ENCODE measurements at regions not wholly inside any gene's neighbourhood (a gene's known extent, or its start where the extent isn't known, plus 50 kb on each side); places are given as distances from the start of the nearest gene placed in this dataset.

DNA sequence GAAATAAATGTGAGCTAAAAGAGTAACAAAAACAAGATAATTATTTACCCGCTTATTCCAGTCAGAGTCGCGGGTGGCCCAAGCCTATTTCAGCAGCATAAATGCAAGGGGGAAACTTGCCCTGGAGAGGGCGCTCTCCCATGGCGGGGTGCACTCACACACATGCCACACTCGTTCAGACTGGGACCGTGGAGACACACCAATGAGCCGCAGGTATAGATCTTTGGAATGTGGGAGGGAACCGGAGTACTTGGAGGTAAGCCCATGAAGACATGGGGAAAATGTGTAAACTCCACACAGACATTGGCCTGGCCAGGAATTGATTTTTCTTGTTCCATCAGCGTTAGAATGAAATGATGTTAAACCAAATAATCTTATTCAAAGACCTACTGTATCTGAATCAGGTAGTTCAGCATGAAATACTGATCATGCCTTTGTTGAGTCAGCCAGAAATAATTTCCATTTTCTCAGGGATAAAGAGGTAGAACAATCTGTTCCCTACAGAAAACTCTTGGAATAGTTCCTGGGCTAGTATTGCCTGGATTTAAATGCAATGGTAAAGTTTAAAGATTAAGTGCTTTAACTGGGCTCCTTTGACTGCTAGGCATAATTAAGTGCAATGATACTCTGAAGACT is 191.5 kb downstream of the MCHR2 start:
- TF ChIP-seq, protein P1, sequence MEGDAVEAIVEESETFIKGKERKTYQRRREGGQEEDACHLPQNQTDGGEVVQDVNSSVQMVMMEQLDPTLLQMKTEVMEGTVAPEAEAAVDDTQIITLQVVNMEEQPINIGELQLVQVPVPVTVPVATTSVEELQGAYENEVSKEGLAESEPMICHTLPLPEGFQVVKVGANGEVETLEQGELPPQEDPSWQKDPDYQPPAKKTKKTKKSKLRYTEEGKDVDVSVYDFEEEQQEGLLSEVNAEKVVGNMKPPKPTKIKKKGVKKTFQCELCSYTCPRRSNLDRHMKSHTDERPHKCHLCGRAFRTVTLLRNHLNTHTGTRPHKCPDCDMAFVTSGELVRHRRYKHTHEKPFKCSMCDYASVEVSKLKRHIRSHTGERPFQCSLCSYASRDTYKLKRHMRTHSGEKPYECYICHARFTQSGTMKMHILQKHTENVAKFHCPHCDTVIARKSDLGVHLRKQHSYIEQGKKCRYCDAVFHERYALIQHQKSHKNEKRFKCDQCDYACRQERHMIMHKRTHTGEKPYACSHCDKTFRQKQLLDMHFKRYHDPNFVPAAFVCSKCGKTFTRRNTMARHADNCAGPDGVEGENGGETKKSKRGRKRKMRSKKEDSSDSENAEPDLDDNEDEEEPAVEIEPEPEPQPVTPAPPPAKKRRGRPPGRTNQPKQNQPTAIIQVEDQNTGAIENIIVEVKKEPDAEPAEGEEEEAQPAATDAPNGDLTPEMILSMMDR (conservative IDR thresholded peaks at IDR 0.05): peak; percentile 96
- H3K36me3 Mint-ChIP-seq (ENCODE audit: insufficient read depth in 1 of 3, low read depth in 3 of 3): peaks cover 0 to 4% (median 0%) of the 10 kb centered on the region in 3 experiments; a peak in 1 of 7 replicates

More for the DNA sequence above, 191.5 kb downstream of the MCHR2 start:
- Histone ChIP-seq H3T11ph (ENCODE audit: low read length) (no peak overlapping the region), H3K23me2 (ENCODE audit: insufficient read length, low read depth, low read length, poor library complexity, severe bottlenecking) (no peaks in the 10 kb centered on the region), H3K27me3 (ENCODE audit: insufficient read depth, low read length) (no peaks in the 10 kb centered on the region), H2BK12ac (ENCODE audit: insufficient read length, low read depth, low read length) (no peak overlapping the region), H2BK5ac (ENCODE audit: insufficient read length, low read length) (no peak overlapping the region), H3K14ac (ENCODE audit: insufficient read depth, low read length) (no peak overlapping the region), H4K91ac (ENCODE audit: insufficient read length, low read depth, low read length) (no peak overlapping the region), H2BK20ac (ENCODE audit: low read depth, low read length, poor library complexity, severe bottlenecking) (no peak overlapping the region), H4K5ac (ENCODE audit: insufficient read length, low read depth, low read length) (no peak overlapping the region), H3K9me3 (ENCODE audit: control insufficient read depth, low read depth, low read length) (no peaks in the 10 kb centered on the region), H4K8ac (replicated peaks; ENCODE audit: insufficient read length, low read depth, low read length) (no peak overlapping the region), H2BK15ac (ENCODE audit: low read depth, low read length) (no peak overlapping the region), H3K23ac (ENCODE audit: insufficient read length, low read depth, low read length) (no peak overlapping the region), H2AFZ (ENCODE audit: low read length) (no peak overlapping the region), H3K9ac (ENCODE audit: extremely low read depth, insufficient read length, low read length) (no peak overlapping the region), H3K79me1 (ENCODE audit: insufficient read depth, low read depth, low read length, poor library complexity, severe bottlenecking) (no peaks in the 10 kb centered on the region), H2AK5ac (ENCODE audit: insufficient read length, low read length) (no peak overlapping the region), H3K79me2 (ENCODE audit: insufficient read depth, low read length) (no peaks in the 10 kb centered on the region), H3K4me1 (ENCODE audit: insufficient read depth, low read length) (no peaks in the 10 kb centered on the region), H3K56ac (ENCODE audit: insufficient read length, low read depth, low read length) (no peak overlapping the region), H3K27ac (ENCODE audit: insufficient read length, low read depth, low read length) (no peak overlapping the region), H2BK120ac (ENCODE audit: low read depth, low read length, poor library complexity, severe bottlenecking) (no peak overlapping the region), H3K4me2 (ENCODE audit: insufficient read depth, insufficient read length, low read length) (no peak overlapping the region), H3K18ac (ENCODE audit: insufficient read length, low read depth, low read length) (no peak overlapping the region), H4K20me1 (ENCODE audit: control insufficient read depth, insufficient read depth, insufficient read length) (no peaks in the 10 kb centered on the region), H3K4ac (ENCODE audit: low read depth, low read length) (no peak overlapping the region)
- Mint-ChIP-seq H3K27me3 (ENCODE audit: low read depth) (peaks cover 2% of the 10 kb centered on the region; the same call in 1 of the 2 replicates), H3K4me1 (peaks cover 4 to 6% of the 10 kb centered on the region in 2 experiments), H3K9me3 (no peaks in the 10 kb centered on the region), H3K4me3 (no peak overlapping the region), H3K27ac (no peak overlapping the region)
- WGBS (ENCODE audit: extremely low coverage, insufficient read length, low lambda C conversion rate): no CpG with 5 or more reads among the region's 10 CpGs
- peak; percentile 90 for DNase-seq

Data from H9 (cell line).